SH-SY5Y (cell line): ENCODE measurements at regions not wholly inside any gene's neighbourhood (a gene's known extent, or its start where the extent isn't known, plus 50 kb on each side); places are given as distances from the start of the nearest gene placed in this dataset.

Experiments used
- GATA2 ChIP-seq: IDR thresholded peaks from 2 replicates; pipeline ENCODE4 v1.6.1; 2011; ENCODE audit warnings: mild to moderate bottlenecking, low read depth, low read length
- GATA3 ChIP-seq: IDR thresholded peaks from 2 replicates; pipeline ENCODE4 v1.6.1; 2011; ENCODE audit warnings: low read depth, mild to moderate bottlenecking, low read length, moderate library complexity

DNA sequence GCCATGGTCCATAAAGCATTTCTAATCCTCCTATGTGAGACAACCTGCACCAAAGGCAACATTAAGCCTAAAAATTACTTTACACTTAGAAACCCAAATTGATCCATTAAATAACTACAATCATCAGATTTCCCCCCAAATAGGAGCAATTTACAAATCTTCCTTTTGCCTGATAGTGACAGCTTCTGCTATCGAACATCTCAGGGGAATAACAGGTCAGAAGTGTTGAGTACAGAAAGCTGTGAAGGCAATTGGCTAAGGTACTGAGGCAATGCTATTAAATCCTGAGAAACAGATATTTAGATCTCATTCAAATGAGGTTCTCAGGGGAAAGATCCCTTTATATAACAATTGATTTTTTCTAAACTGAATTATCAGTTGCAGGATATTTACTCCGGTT, 141.1 kb downstream of the PIK3R1 start:
- TF ChIP-seq GATA3 (no peak), GATA2 (no peak)
